Neural cell (in vitro differentiated cells): ENCODE measurements at regions not wholly inside any gene's neighbourhood (a gene's known extent, or its start where the extent isn't known, plus 50 kb on each side); places are given as distances from the start of the nearest gene placed in this dataset.

Experiments used
- EP300 ChIP-seq: fragments of 450-650 bp; conservative IDR thresholded peaks from 2 replicates; pipeline ENCODE4 v1.6.1; 2014; ENCODE audit warnings: antibody characterized with exemption, mild to moderate bottlenecking, moderate library complexity; ENCODE audit not compliant: poor library complexity, severe bottlenecking
- TAF1 ChIP-seq: IDR thresholded peaks from 2 replicates; pipeline ENCODE4 v1.6.1; 2012; ENCODE audit warnings: low read depth
- TF ChIP-seq, protein P1 (sequence below): fragments of 450-650 bp; IDR thresholded peaks from 2 replicates; pipeline ENCODE4 v1.5.1; 2014; ENCODE audit warnings: antibody characterized with exemption, mild to moderate bottlenecking, moderate library complexity; ENCODE audit not compliant: poor library complexity, severe bottlenecking

DNA sequence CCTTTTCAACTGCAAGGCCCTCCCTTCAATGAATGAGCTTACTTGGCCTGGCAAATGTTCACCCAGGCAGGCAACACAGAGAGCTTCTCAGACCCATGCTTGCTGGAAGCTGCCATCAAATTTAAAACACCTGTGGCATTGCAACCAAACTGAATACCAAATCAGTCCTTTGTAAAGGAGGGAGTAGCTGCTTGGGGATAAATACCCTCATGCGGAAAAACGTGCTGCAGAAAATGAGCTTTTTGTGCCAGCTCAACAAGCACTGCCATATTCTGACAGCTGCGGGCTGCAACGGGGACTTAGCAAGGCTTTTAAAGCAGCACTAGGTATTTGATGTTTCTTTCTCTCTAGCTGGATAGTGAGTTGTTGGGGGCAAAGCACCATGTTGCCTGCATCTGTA is 119.7 kb downstream of the PLPPR4 start:
- TF ChIP-seq EP300 (no peak), TAF1 (no peak)
- TF ChIP-seq, protein P1, sequence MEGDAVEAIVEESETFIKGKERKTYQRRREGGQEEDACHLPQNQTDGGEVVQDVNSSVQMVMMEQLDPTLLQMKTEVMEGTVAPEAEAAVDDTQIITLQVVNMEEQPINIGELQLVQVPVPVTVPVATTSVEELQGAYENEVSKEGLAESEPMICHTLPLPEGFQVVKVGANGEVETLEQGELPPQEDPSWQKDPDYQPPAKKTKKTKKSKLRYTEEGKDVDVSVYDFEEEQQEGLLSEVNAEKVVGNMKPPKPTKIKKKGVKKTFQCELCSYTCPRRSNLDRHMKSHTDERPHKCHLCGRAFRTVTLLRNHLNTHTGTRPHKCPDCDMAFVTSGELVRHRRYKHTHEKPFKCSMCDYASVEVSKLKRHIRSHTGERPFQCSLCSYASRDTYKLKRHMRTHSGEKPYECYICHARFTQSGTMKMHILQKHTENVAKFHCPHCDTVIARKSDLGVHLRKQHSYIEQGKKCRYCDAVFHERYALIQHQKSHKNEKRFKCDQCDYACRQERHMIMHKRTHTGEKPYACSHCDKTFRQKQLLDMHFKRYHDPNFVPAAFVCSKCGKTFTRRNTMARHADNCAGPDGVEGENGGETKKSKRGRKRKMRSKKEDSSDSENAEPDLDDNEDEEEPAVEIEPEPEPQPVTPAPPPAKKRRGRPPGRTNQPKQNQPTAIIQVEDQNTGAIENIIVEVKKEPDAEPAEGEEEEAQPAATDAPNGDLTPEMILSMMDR, result no peak
